HEK293 (cell line): ENCODE measurements at regions not wholly inside any gene's neighbourhood (a gene's known extent, or its start where the extent isn't known, plus 50 kb on each side); places are given as distances from the start of the nearest gene placed in this dataset.

Source experiments
- CTCF ChIA-PET: fragments of 350-600 bp; formaldehyde crosslinking; extraction: SDS; loops from one replicate; lab custom pipeline; 2021; ENCODE audit warnings: antibody characterized with exemption; lab: Yijun Ruan, JAX
- POLR2A ChIA-PET: fragments of 300-600 bp; formaldehyde crosslinking; extraction: SDS; loops from one replicate; lab custom pipeline; 2020; ENCODE audit warnings: antibody characterized with exemption, inconsistent platforms; lab: Yijun Ruan, JAX
- H3K27ac ChIP-seq: fragments of 200-500 bp; sonication (Bioruptor generic); 2 replicates; pipeline ENCODE4 v1.5.1; 2014; ENCODE audit warnings: low read depth, low read length, control low read depth, inconsistent platforms; ENCODE audit errors: extremely low read depth
- H3K36me3 ChIP-seq, 2 experiments: fragments of 200-500 bp in 1 of 2; sonication (Bioruptor generic) in 1 of 2; 1 replicate in 1 of 2; 2 replicates in 1 of 2; pipeline ENCODE4 v1.5.1; 2014 to 2017; ENCODE audit warnings: inconsistent platforms in 2 of 2, low read length in 2 of 2; ENCODE audit not compliant: control insufficient read depth in 2 of 2, insufficient read depth in 1 of 2
- H3K4me1 ChIP-seq: fragments of 200-500 bp; sonication (Bioruptor generic); 2 replicates; pipeline ENCODE4 v1.5.1; 2014; ENCODE audit warnings: mild to moderate bottlenecking, low read length, inconsistent platforms; ENCODE audit not compliant: control insufficient read depth, insufficient read depth
- H3K4me3 ChIP-seq: 2 replicates; pipeline ENCODE4 v1.5.1; 2011; ENCODE audit warnings: low read depth, mild to moderate bottlenecking, control low read depth, low read length, moderate library complexity
- H3K9me3 ChIP-seq: fragments of 200-500 bp; sonication (Bioruptor generic); 2 replicates; pipeline ENCODE4 v1.5.1; 2014; ENCODE audit warnings: low read depth, low read length, inconsistent platforms; ENCODE audit not compliant: control insufficient read depth, insufficient read depth
- ATF2 ChIP-seq: fragments of 450-650 bp; formaldehyde crosslinking; IDR thresholded peaks from 2 replicates; pipeline ENCODE4 v1.5.1; 2016; ENCODE audit warnings: missing biosample characterization, missing genetic modification characterization, low read depth
- GFI1B ChIP-seq: fragments of 450-650 bp; formaldehyde crosslinking; IDR thresholded peaks from 2 replicates; pipeline ENCODE4 v1.5.1; 2016; ENCODE audit warnings: missing biosample characterization, missing genetic modification characterization
- GLIS1 ChIP-seq: fragments of 450-650 bp; formaldehyde crosslinking; IDR thresholded peaks from 2 replicates; pipeline ENCODE4 v1.5.1; 2016; ENCODE audit warnings: missing biosample characterization, missing genetic modification characterization
- KLF1 ChIP-seq: fragments of 450-650 bp; formaldehyde crosslinking; IDR thresholded peaks from 2 replicates; pipeline ENCODE4 v1.5.1; 2016; ENCODE audit warnings: missing biosample characterization, missing genetic modification characterization
- KLF8 ChIP-seq: fragments of 450-650 bp; formaldehyde crosslinking; IDR thresholded peaks from 2 replicates; pipeline ENCODE4 v1.5.1; 2016; ENCODE audit warnings: missing biosample characterization, missing genetic modification characterization
- ZBTB21 ChIP-seq: fragments of 450-650 bp; formaldehyde crosslinking; IDR thresholded peaks from 2 replicates; pipeline ENCODE4 v1.5.1; 2017; ENCODE audit warnings: missing biosample characterization, missing genetic modification characterization
- ZEB2 ChIP-seq: fragments of 450-650 bp; formaldehyde crosslinking; IDR thresholded peaks from 2 replicates; pipeline ENCODE4 v1.5.1; 2016; ENCODE audit warnings: missing biosample characterization, missing genetic modification characterization
- ZFP69B ChIP-seq: fragments of 450-650 bp; formaldehyde crosslinking; IDR thresholded peaks from 2 replicates; pipeline ENCODE4 v1.5.1; 2016; ENCODE audit warnings: missing biosample characterization, missing genetic modification characterization
- ZNF19 ChIP-seq: fragments of 450-650 bp; formaldehyde crosslinking; IDR thresholded peaks from 2 replicates; pipeline ENCODE4; 2016; ENCODE audit warnings: missing biosample characterization, missing genetic modification characterization, low read depth
- ZNF391 ChIP-seq: fragments of 450-650 bp; formaldehyde crosslinking; IDR thresholded peaks from 2 replicates; pipeline ENCODE4 v1.5.1; 2016; ENCODE audit warnings: low read depth, missing biosample characterization, missing genetic modification characterization, borderline replicate concordance
- ZNF473 ChIP-seq: fragments of 450-650 bp; formaldehyde crosslinking; IDR thresholded peaks from 2 replicates; pipeline ENCODE4 v1.5.1; 2017; ENCODE audit warnings: missing biosample characterization, missing genetic modification characterization
- ZNF549 ChIP-seq: fragments of 450-650 bp; IDR thresholded peaks from 2 replicates; pipeline ENCODE4 v1.5.1; 2018; ENCODE audit warnings: missing biosample characterization, missing genetic modification characterization, mild to moderate bottlenecking, inconsistent platforms, moderate library complexity
- ZNF701 ChIP-seq: fragments of 450-650 bp; formaldehyde crosslinking; IDR thresholded peaks from 2 replicates; pipeline ENCODE4 v1.5.1; 2016; ENCODE audit warnings: missing biosample characterization, missing genetic modification characterization
- ZNF76 ChIP-seq: fragments of 450-650 bp; formaldehyde crosslinking; IDR thresholded peaks from 2 replicates; pipeline ENCODE4; 2016; ENCODE audit warnings: low read depth, missing biosample characterization, missing genetic modification characterization, borderline replicate concordance
- ZNF785 ChIP-seq: fragments of 450-650 bp; formaldehyde crosslinking; IDR thresholded peaks from 2 replicates; pipeline ENCODE4 v1.5.1; 2016; ENCODE audit warnings: missing biosample characterization, missing genetic modification characterization
- ZNF791 ChIP-seq: fragments of 450-650 bp; formaldehyde crosslinking; IDR thresholded peaks from 2 replicates; pipeline ENCODE4 v1.5.1; 2016; ENCODE audit warnings: missing biosample characterization, missing genetic modification characterization
- ZNF830 ChIP-seq: fragments of 450-650 bp; IDR thresholded peaks from 2 replicates; pipeline ENCODE4 v1.5.0; 2018; ENCODE audit warnings: missing biosample characterization, missing genetic modification characterization, low read depth, mild to moderate bottlenecking, moderate library complexity
- ZSCAN30 ChIP-seq: fragments of 450-650 bp; IDR thresholded peaks from 2 replicates; pipeline ENCODE4 v1.5.1; 2018; ENCODE audit warnings: missing biosample characterization, mild to moderate bottlenecking, missing genetic modification characterization, moderate library complexity
- TF ChIP-seq, protein P1 (sequence below): fragments of 450-650 bp; formaldehyde crosslinking; IDR thresholded peaks from 2 replicates; pipeline ENCODE4 v1.5.1; 2016; ENCODE audit warnings: missing biosample characterization, missing genetic modification characterization
- TF ChIP-seq, protein P2 (sequence below): fragments of 450-650 bp; formaldehyde crosslinking; IDR thresholded peaks from 2 replicates; pipeline ENCODE4 v1.5.1; 2016; ENCODE audit warnings: missing biosample characterization, missing genetic modification characterization
- TF ChIP-seq, protein P3 (sequence below): fragments of 450-650 bp; formaldehyde crosslinking; IDR thresholded peaks from 2 replicates; pipeline ENCODE4 v1.5.1; 2017; ENCODE audit warnings: missing biosample characterization, missing genetic modification characterization
- TF ChIP-seq, protein P4 (sequence below): IDR thresholded peaks from 2 replicates; pipeline ENCODE4 v1.6.1; 2011; ENCODE audit warnings: mild to moderate bottlenecking, low read depth, low read length, borderline replicate concordance

DNA sequence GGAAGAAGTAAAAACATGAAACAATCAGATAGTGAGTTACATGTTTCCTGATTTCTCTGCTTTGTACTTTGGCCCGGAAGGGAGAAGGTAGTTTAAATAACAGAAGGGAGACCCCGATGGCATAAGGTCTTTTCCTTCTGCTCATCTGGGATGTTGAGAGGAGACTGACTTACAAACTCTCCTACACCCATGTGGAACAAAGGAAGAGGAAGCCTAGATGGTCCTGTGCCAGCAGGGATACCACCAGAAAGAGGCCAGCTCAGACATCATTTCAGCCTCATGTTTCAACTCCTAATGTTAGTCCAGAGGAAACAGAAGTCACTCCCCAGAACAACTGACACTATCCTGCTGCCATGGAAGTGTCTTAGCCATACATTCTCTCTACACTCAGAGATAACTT is 250.7 kb upstream of the NOX3 start (continued):
- TF ChIP-seq ZBTB21 (tag by site-specific recombination) (no peak), ATF2 (tag by site-specific recombination) (no peak)

- H3K4me3 ChIP-seq = no peak overlapping the region
- ChIA-PET POLR2A (no interaction called here), CTCF (no interaction called here)
- no peaks in the 10 kb centered on the region for H3K36me3 ChIP-seq
- no peaks in the 10 kb centered on the region for H3K4me1 ChIP-seq
- no peak for TF ChIP-seq KLF8 (tag by site-specific recombination)
- TF ChIP-seq ZNF19 (tag by site-specific recombination) = no peak
- TF ChIP-seq ZNF785 = no peak
- TF ChIP-seq ZNF791 (tag by site-specific recombination) = no peak
- H3K27ac ChIP-seq = no peak overlapping the region
- H3K9me3 ChIP-seq = no peaks in the 10 kb centered on the region
These were observed 245.7 kb upstream of the NOX3 start for GRCh38 chr6:155701342-155701741.

GRCh38 chr6:155695495-155695894 is 239.9 kb upstream of the NOX3 start:
- TF ChIP-seq ZNF701 (no peak), ZNF391 (no peak), ZNF19 (tag by site-specific recombination) (no peak), ATF2 (tag by site-specific recombination) (no peak), ZNF549 (tag by site-specific recombination) (no peak), ZFP69B (tag by site-specific recombination) (no peak), ZSCAN30 (no peak), KLF1 (tag by site-specific recombination) (no peak), ZNF785 (no peak), GFI1B (no peak)
- TF ChIP-seq, protein P1, sequence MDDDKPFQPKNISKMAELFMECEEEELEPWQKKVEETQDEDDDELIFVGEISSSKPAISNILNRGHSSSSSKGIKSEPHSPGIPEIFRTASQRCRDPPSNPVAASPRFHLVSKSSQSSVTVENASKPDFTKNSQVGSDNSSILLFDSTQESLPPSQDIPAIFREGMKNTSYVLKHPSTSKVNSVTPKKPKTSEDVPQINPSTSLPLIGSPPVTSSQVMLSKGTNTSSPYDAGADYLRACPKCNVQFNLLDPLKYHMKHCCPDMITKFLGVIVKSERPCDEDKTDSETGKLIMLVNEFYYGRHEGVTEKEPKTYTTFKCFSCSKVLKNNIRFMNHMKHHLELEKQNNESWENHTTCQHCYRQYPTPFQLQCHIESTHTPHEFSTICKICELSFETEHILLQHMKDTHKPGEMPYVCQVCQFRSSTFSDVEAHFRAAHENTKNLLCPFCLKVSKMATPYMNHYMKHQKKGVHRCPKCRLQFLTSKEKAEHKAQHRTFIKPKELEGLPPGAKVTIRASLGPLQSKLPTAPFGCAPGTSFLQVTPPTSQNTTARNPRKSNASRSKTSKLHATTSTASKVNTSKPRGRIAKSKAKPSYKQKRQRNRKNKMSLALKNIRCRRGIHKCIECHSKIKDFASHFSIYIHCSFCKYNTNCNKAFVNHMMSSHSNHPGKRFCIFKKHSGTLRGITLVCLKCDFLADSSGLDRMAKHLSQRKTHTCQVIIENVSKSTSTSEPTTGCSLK (tag by site-specific recombination) = no peak
- TF ChIP-seq, protein P2, sequence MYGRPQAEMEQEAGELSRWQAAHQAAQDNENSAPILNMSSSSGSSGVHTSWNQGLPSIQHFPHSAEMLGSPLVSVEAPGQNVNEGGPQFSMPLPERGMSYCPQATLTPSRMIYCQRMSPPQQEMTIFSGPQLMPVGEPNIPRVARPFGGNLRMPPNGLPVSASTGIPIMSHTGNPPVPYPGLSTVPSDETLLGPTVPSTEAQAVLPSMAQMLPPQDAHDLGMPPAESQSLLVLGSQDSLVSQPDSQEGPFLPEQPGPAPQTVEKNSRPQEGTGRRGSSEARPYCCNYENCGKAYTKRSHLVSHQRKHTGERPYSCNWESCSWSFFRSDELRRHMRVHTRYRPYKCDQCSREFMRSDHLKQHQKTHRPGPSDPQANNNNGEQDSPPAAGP (tag by site-specific recombination) = no peak
- TF ChIP-seq, all 188 proteins: peak for 0
- Histone ChIP-seq H3K27ac (no peak overlapping the region), H3K36me3 (no peaks in the 10 kb centered on the region), H3K4me3 (no peak overlapping the region), H3K4me1 (no peaks in the 10 kb centered on the region), H3K9me3 (no peaks in the 10 kb centered on the region)
- ChIA-PET CTCF (no interaction called here), POLR2A (no interaction called here)

- no peaks in the 10 kb centered on the region for H3K36me3 ChIP-seq
- H3K9me3 ChIP-seq = no peaks in the 10 kb centered on the region
- POLR2A ChIA-PET = no interaction called here
- H3K4me3 ChIP-seq = no peak overlapping the region
- CTCF ChIA-PET = interaction anchor here (0.8 kb wide), 1 partner anchor 8 kb away, joined by 4 read pairs; no protein-coding TSS in a partner anchor
- H3K4me1 ChIP-seq = no peaks in the 10 kb centered on the region
- H3K27ac ChIP-seq = no peak overlapping the region
- TF ChIP-seq ZNF473 (no peak), GLIS1 (tag by site-specific recombination) (no peak), ZNF76 (no peak), ZEB2 (no peak), ZNF830 (tag by site-specific recombination) (no peak), ZBTB21 (tag by site-specific recombination) (no peak)
- TF ChIP-seq, protein P3, sequence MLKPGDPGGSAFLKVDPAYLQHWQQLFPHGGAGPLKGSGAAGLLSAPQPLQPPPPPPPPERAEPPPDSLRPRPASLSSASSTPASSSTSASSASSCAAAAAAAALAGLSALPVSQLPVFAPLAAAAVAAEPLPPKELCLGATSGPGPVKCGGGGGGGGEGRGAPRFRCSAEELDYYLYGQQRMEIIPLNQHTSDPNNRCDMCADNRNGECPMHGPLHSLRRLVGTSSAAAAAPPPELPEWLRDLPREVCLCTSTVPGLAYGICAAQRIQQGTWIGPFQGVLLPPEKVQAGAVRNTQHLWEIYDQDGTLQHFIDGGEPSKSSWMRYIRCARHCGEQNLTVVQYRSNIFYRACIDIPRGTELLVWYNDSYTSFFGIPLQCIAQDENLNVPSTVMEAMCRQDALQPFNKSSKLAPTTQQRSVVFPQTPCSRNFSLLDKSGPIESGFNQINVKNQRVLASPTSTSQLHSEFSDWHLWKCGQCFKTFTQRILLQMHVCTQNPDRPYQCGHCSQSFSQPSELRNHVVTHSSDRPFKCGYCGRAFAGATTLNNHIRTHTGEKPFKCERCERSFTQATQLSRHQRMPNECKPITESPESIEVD (tag by site-specific recombination) = no peak
- TF ChIP-seq, protein P4, sequence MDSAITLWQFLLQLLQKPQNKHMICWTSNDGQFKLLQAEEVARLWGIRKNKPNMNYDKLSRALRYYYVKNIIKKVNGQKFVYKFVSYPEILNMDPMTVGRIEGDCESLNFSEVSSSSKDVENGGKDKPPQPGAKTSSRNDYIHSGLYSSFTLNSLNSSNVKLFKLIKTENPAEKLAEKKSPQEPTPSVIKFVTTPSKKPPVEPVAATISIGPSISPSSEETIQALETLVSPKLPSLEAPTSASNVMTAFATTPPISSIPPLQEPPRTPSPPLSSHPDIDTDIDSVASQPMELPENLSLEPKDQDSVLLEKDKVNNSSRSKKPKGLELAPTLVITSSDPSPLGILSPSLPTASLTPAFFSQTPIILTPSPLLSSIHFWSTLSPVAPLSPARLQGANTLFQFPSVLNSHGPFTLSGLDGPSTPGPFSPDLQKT = no peak
These were observed 238.8 kb upstream of the NOX3 start for GRCh38 chr6:155694419-155694790.
